ENCODE measurements at regions not wholly inside any gene's neighbourhood (a gene's known extent, or its start where the extent isn't known, plus 50 kb on each side); places are given as distances from the start of the nearest gene placed in this dataset.

DNA sequence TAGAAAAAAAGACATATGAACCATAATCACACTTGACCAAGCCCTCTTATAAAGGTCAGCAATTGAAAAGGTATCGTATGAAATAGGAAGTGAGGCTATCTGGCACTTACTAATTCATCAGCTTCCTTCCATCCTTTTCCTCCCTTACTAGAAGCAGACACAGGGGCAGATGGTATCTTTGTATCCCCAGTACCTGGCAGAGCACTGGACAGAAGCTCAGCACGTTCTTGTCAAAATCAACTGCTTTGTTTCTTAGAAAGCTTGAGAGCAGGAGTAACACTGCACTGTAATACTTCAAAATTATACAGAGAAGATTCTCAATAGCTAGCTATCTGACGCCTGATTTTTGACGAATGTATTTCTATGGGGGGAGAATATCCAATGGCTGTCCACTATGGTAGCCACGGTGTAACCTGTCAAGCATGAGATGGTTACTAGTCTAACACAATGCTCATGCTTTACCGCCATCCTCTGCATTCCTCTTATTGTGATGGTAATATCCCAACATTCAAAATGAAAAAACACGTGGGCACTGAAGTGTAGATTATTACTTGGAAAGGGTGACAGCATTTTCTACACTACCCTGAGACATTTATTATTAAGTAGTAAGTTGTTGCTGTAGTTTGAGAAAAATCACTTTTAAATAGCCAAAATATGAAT lies 175.6 kb downstream of the SIPA1L2 start:
- Histone ChIP-seq H3K27me3 (ENCODE audit: control insufficient read depth, insufficient read depth, low read length, poor library complexity, severe bottlenecking) (no peaks in the 10 kb centered on the region), H3K36me3 (ENCODE audit: control insufficient read depth, insufficient read depth, low read length) (peaks cover 62% of the 10 kb centered on the region), H3K4me3 (ENCODE audit: low read length) (no peak overlapping the region), H3K9ac (ENCODE audit: extremely low read depth, low read length, poor library complexity, severe bottlenecking) (no peak overlapping the region), H3K27ac (ENCODE audit: low read depth, low read length) (peak overlapping the region; percentile 2), H3K9me3 (ENCODE audit: control insufficient read depth, low read length) (no peaks in the 10 kb centered on the region), H3K4me1 (ENCODE audit: control insufficient read depth, insufficient read depth, low read length) (peaks cover 3% of the 10 kb centered on the region)
- Mint-ChIP-seq H3K27ac (no peak overlapping the region), H3K9me3 (no peaks in the 10 kb centered on the region), H3K4me3 (no peak overlapping the region), H3K36me3 (ENCODE audit: low read depth) (peaks cover 13% of the 10 kb centered on the region), H3K4me1 (peaks cover 18% of the 10 kb centered on the region), H3K27me3 (ENCODE audit: insufficient read depth) (no peaks in the 10 kb centered on the region)
- TF ChIP-seq, protein P1, sequence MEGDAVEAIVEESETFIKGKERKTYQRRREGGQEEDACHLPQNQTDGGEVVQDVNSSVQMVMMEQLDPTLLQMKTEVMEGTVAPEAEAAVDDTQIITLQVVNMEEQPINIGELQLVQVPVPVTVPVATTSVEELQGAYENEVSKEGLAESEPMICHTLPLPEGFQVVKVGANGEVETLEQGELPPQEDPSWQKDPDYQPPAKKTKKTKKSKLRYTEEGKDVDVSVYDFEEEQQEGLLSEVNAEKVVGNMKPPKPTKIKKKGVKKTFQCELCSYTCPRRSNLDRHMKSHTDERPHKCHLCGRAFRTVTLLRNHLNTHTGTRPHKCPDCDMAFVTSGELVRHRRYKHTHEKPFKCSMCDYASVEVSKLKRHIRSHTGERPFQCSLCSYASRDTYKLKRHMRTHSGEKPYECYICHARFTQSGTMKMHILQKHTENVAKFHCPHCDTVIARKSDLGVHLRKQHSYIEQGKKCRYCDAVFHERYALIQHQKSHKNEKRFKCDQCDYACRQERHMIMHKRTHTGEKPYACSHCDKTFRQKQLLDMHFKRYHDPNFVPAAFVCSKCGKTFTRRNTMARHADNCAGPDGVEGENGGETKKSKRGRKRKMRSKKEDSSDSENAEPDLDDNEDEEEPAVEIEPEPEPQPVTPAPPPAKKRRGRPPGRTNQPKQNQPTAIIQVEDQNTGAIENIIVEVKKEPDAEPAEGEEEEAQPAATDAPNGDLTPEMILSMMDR (conservative IDR thresholded peaks at IDR 0.05): no peak
- WGBS, 2 experiments (ENCODE audit: insufficient coverage in 1 of 2, insufficient read length in 1 of 2): 79 to 100% methylated on average over 1 to 7 of the region's 7 CpGs
- DNase-seq: peak; percentile 34

- no peak for DNase-seq
- peaks cover 68% of the 10 kb centered on the region for H3K36me3 ChIP-seq (ENCODE audit: control insufficient read depth, insufficient read depth, low read length)
- WGBS, 2 experiments (ENCODE audit: insufficient coverage in 1 of 2, insufficient read length in 1 of 2): 86 to 100% methylated on average over 1 of the region's 1 CpG
- peaks cover 12% of the 10 kb centered on the region for H3K4me1 Mint-ChIP-seq
- H3K9me3 ChIP-seq (ENCODE audit: control insufficient read depth, low read length): no peaks in the 10 kb centered on the region
- no peak overlapping the region for H3K27ac Mint-ChIP-seq
- no peaks in the 10 kb centered on the region for H3K27me3 ChIP-seq (ENCODE audit: control insufficient read depth, insufficient read depth, low read length, poor library complexity, severe bottlenecking)
- no peaks in the 10 kb centered on the region for H3K4me1 ChIP-seq (ENCODE audit: control insufficient read depth, insufficient read depth, low read length)
- H3K27ac ChIP-seq (ENCODE audit: low read depth, low read length): no peak overlapping the region
- no peak overlapping the region for H3K9ac ChIP-seq (ENCODE audit: extremely low read depth, low read length, poor library complexity, severe bottlenecking)
- H3K9me3 Mint-ChIP-seq: no peaks in the 10 kb centered on the region
- H3K4me3 ChIP-seq (ENCODE audit: low read length): no peak overlapping the region
- TF ChIP-seq, protein P1 (conservative IDR thresholded peaks at IDR 0.05): no peak
- no peaks in the 10 kb centered on the region for H3K27me3 Mint-ChIP-seq (ENCODE audit: insufficient read depth)
- peaks cover 13% of the 10 kb centered on the region for H3K36me3 Mint-ChIP-seq (ENCODE audit: low read depth)
- no peak overlapping the region for H3K4me3 Mint-ChIP-seq
Measured at GRCh38 chr1:232452736-232453440, 177.0 kb downstream of the SIPA1L2 start.

- peaks cover 13% of the 10 kb centered on the region for H3K36me3 Mint-ChIP-seq (ENCODE audit: low read depth)
- H3K9me3 Mint-ChIP-seq: no peaks in the 10 kb centered on the region
- H3K4me1 Mint-ChIP-seq: peaks cover 11% of the 10 kb centered on the region
- no peaks in the 10 kb centered on the region for H3K9me3 ChIP-seq (ENCODE audit: control insufficient read depth, low read length)
- H3K27me3 Mint-ChIP-seq (ENCODE audit: insufficient read depth): no peaks in the 10 kb centered on the region
- 89 to 93% methylated on average over 2 to 3 of the region's 3 CpGs for WGBS, 2 experiments (ENCODE audit: insufficient coverage in 1 of 2, insufficient read length in 1 of 2)
- no peak overlapping the region for H3K4me3 ChIP-seq (ENCODE audit: low read length)
- no peak overlapping the region for H3K27ac Mint-ChIP-seq
- H3K9ac ChIP-seq (ENCODE audit: extremely low read depth, low read length, poor library complexity, severe bottlenecking): no peak overlapping the region
- no peak for DNase-seq
- peaks cover 4% of the 10 kb centered on the region for H3K4me1 ChIP-seq (ENCODE audit: control insufficient read depth, insufficient read depth, low read length)
- H3K4me3 Mint-ChIP-seq: no peak overlapping the region
- H3K36me3 ChIP-seq (ENCODE audit: control insufficient read depth, insufficient read depth, low read length): peaks cover 69% of the 10 kb centered on the region
- TF ChIP-seq, protein P1 (conservative IDR thresholded peaks at IDR 0.05): no peak
- H3K27me3 ChIP-seq (ENCODE audit: control insufficient read depth, insufficient read depth, low read length, poor library complexity, severe bottlenecking): no peaks in the 10 kb centered on the region
- no peak overlapping the region for H3K27ac ChIP-seq (ENCODE audit: low read depth, low read length)
Measured at GRCh38 chr1:232452117-232452516, 177.8 kb downstream of the SIPA1L2 start.

Measured in endodermal cell (in vitro differentiated cells).